ENCODE measurements at regions not wholly inside any gene's neighbourhood (a gene's known extent, or its start where the extent isn't known, plus 50 kb on each side); places are given as distances from the start of the nearest gene placed in this dataset.

- TF ChIP-seq CTCF (IDR thresholded peaks at IDR 0.05; ENCODE audit: low read depth, low read length, missing control alignments) = no peak
- no peak for DNase-seq (ENCODE audit: low read depth)
- no peak overlapping the region for H3K4me3 ChIP-seq (ENCODE audit: low read depth, low read length)
Observed at GRCh38 chrX:16394290-16394689, 227.0 kb downstream of the MAGEB17 start.

- no peak overlapping the region for H3K4me3 ChIP-seq (ENCODE audit: low read depth, low read length)
- TF ChIP-seq CTCF (IDR thresholded peaks at IDR 0.05; ENCODE audit: low read depth, low read length, missing control alignments) = no peak
- no peak for DNase-seq (ENCODE audit: low read depth)
Observed at GRCh38 chrX:16403808-16404207, 236.5 kb downstream of the MAGEB17 start.

GRCh38 chrX:16416588-16416987 lies 233.4 kb upstream of the S100G start:
- H3K4me3 ChIP-seq (ENCODE audit: low read depth, low read length) = no peak overlapping the region

GRCh38 chrX:16418650-16419049 lies 231.3 kb upstream of the S100G start:
- no peak overlapping the region for H3K4me3 ChIP-seq (ENCODE audit: low read depth, low read length)
- no peak for TF ChIP-seq CTCF (IDR thresholded peaks at IDR 0.05; ENCODE audit: low read depth, low read length, missing control alignments)
- no peak for DNase-seq (ENCODE audit: low read depth)

More at GRCh38 chrX:16416588-16416987, 233.4 kb upstream of the S100G start:
- DNase-seq (ENCODE audit: low read depth) = no peak
- no peak for TF ChIP-seq CTCF (IDR thresholded peaks at IDR 0.05; ENCODE audit: low read depth, low read length, missing control alignments)

- DNase-seq (ENCODE audit: low read depth) = no peak
- H3K4me3 ChIP-seq (ENCODE audit: low read depth, low read length) = no peak overlapping the region
- no peak for TF ChIP-seq CTCF (IDR thresholded peaks at IDR 0.05; ENCODE audit: low read depth, low read length, missing control alignments)
Observed at GRCh38 chrX:16427668-16428067, 222.3 kb upstream of the S100G start.

GRCh38 chrX:16429406-16429805 lies 220.6 kb upstream of the S100G start:
- DNase-seq (ENCODE audit: low read depth) = no peak
- no peak overlapping the region for H3K4me3 ChIP-seq (ENCODE audit: low read depth, low read length)
- no peak for TF ChIP-seq CTCF (IDR thresholded peaks at IDR 0.05; ENCODE audit: low read depth, low read length, missing control alignments)

- DNase-seq (ENCODE audit: low read depth) = no peak
- H3K4me3 ChIP-seq (ENCODE audit: low read depth, low read length) = no peak overlapping the region
- no peak for TF ChIP-seq CTCF (IDR thresholded peaks at IDR 0.05; ENCODE audit: low read depth, low read length, missing control alignments)
Observed at GRCh38 chrX:16431266-16431665, 218.7 kb upstream of the S100G start.
